Right kidney (tissue), 1 donor: ENCODE measurements at regions not wholly inside any gene's neighbourhood (a gene's known extent, or its start where the extent isn't known, plus 50 kb on each side); places are given as distances from the start of the nearest gene placed in this dataset.
"Not testable (repeated sequence)": the region's sequence is repeated elsewhere in the genome, so short reads cannot be mapped to it uniquely, and the experiment has no call there.

Experiments used
- DNase-seq: peaks from one replicate; pipeline ENCODE4 v3.0.0-alpha.2; 2016

GRCh38 chr14:83247924-83248639, 1714.4 kb upstream of the SEL1L start:
- no peak for DNase-seq

- DNase-seq: no peak
Observed at GRCh38 chr14:83251402-83251801, 1717.7 kb upstream of the SEL1L start.

- DNase-seq: no peak
Observed at GRCh38 chr14:83253870-83254269, 1720.2 kb upstream of the SEL1L start.

GRCh38 chr14:83255015-83255726, 1721.5 kb upstream of the SEL1L start:
- no peak for DNase-seq

GRCh38 chr14:83255727-83256090, 1722.1 kb upstream of the SEL1L start:
- DNase-seq: no peak

- no peak for DNase-seq
Observed at GRCh38 chr14:83257466-83258439, 1724.1 kb upstream of the SEL1L start.

GRCh38 chr14:83260751-83261150, 1727.1 kb upstream of the SEL1L start:
- no peak for DNase-seq

- DNase-seq: no peak
Observed at GRCh38 chr14:83269583-83269982, 1735.9 kb upstream of the SEL1L start.

GRCh38 chr14:83271663-83272062, 1738.0 kb upstream of the SEL1L start:
- DNase-seq: no peak

GRCh38 chr14:83280719-83281118, 1747.1 kb upstream of the SEL1L start:
- DNase-seq: no peak

GRCh38 chr14:83282706-83283105, 1749.1 kb upstream of the SEL1L start:
- DNase-seq: no peak

- no peak for DNase-seq
Observed at GRCh38 chr14:83287300-83287699, 1753.6 kb upstream of the SEL1L start.

- no peak for DNase-seq
Observed at GRCh38 chr14:83289390-83289789, 1755.7 kb upstream of the SEL1L start.

- DNase-seq: no peak
Observed at GRCh38 chr14:83289896-83290295, 1756.2 kb upstream of the SEL1L start.

GRCh38 chr14:83290447-83290846, 1756.8 kb upstream of the SEL1L start:
- DNase-seq: no peak

GRCh38 chr14:83291714-83292113, 1758.1 kb upstream of the SEL1L start:
- no peak for DNase-seq

- DNase-seq: no peak
Observed at GRCh38 chr14:83294941-83295340, 1761.3 kb upstream of the SEL1L start.

GRCh38 chr14:83297361-83297760, 1763.7 kb upstream of the SEL1L start:
- DNase-seq: no peak

GRCh38 chr14:83298016-83298415, 1764.4 kb upstream of the SEL1L start:
- not testable (repeated sequence) for DNase-seq

GRCh38 chr14:83300476-83301064, 1766.9 kb upstream of the SEL1L start:
- no peak for DNase-seq

- no peak for DNase-seq
Observed at GRCh38 chr14:83301791-83302190, 1768.1 kb upstream of the SEL1L start.

GRCh38 chr14:83309211-83309610, 1775.6 kb upstream of the SEL1L start:
- no peak for DNase-seq

GRCh38 chr14:83309833-83310232, 1776.2 kb upstream of the SEL1L start:
- DNase-seq: no peak
